Mesothelial cell of epicardium (in vitro differentiated cells): ENCODE measurements at regions not wholly inside any gene's neighbourhood (a gene's known extent, or its start where the extent isn't known, plus 50 kb on each side); places are given as distances from the start of the nearest gene placed in this dataset.

Experiments
- DNase-seq, 2 experiments: peaks; one replicate each; pipeline ENCODE4 v3.0.0; 2021; ENCODE audit warnings: low spot score in 2 of 2; ENCODE audit not compliant: unreplicated experiment in 2 of 2
- H3K27ac Mint-ChIP-seq: 2 replicates; pipeline ENCODE4 v1.8.0; 2021; ENCODE audit warnings: mixed read lengths
- H3K27me3 Mint-ChIP-seq: 2 replicates; pipeline ENCODE4 v1.8.0; 2021; ENCODE audit warnings: low read depth, mixed read lengths
- H3K36me3 Mint-ChIP-seq: 2 replicates; pipeline ENCODE4 v1.8.0; 2021; ENCODE audit warnings: mixed read lengths
- H3K4me1 Mint-ChIP-seq: 2 replicates; pipeline ENCODE4 v1.8.0; 2021; ENCODE audit warnings: mixed read lengths
- H3K4me3 Mint-ChIP-seq: 2 replicates; pipeline ENCODE4 v1.8.0; 2021; ENCODE audit warnings: mild to moderate bottlenecking, moderate library complexity, mixed read lengths
- H3K9me3 Mint-ChIP-seq: 2 replicates; pipeline ENCODE4 v1.8.0; 2021; ENCODE audit warnings: mixed read lengths
- TF ChIP-seq, protein P1 (sequence below): fragments of 200-600 bp; sonication (generic); IDR thresholded peaks from one replicate; pipeline ENCODE4 v1.5.0; 2021; ENCODE audit warnings: antibody characterized with exemption; ENCODE audit not compliant: unreplicated experiment

DNA sequence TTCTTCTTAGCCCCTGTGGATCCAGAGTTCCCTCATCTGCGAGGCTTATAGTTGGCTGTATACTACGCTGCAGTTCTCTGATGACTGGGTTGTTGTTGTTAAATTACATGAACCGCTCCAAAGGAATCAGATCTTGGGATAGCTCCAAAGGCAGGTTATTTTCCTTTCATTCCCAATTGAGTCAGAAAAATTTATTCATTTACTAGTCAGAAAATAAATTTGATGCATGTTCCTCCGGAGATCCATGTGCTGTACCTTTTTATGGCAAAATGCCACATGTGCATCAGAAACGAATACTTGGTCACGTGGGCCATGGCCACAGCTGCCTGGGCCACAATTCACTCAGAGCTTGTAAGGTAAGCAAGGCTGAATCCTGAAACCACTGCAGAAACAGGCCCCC is 304.0 kb downstream of the NR2F1-AS1 start:
- Mint-ChIP-seq H3K27ac (no peak overlapping the region), H3K27me3 (no peaks in the 10 kb centered on the region), H3K9me3 (no peaks in the 10 kb centered on the region), H3K36me3 (no peaks in the 10 kb centered on the region), H3K4me3 (no peak overlapping the region), H3K4me1 (peaks cover 56% of the 10 kb centered on the region)
- no peak for DNase-seq
- TF ChIP-seq, protein P1, sequence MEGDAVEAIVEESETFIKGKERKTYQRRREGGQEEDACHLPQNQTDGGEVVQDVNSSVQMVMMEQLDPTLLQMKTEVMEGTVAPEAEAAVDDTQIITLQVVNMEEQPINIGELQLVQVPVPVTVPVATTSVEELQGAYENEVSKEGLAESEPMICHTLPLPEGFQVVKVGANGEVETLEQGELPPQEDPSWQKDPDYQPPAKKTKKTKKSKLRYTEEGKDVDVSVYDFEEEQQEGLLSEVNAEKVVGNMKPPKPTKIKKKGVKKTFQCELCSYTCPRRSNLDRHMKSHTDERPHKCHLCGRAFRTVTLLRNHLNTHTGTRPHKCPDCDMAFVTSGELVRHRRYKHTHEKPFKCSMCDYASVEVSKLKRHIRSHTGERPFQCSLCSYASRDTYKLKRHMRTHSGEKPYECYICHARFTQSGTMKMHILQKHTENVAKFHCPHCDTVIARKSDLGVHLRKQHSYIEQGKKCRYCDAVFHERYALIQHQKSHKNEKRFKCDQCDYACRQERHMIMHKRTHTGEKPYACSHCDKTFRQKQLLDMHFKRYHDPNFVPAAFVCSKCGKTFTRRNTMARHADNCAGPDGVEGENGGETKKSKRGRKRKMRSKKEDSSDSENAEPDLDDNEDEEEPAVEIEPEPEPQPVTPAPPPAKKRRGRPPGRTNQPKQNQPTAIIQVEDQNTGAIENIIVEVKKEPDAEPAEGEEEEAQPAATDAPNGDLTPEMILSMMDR = no peak

DNA sequence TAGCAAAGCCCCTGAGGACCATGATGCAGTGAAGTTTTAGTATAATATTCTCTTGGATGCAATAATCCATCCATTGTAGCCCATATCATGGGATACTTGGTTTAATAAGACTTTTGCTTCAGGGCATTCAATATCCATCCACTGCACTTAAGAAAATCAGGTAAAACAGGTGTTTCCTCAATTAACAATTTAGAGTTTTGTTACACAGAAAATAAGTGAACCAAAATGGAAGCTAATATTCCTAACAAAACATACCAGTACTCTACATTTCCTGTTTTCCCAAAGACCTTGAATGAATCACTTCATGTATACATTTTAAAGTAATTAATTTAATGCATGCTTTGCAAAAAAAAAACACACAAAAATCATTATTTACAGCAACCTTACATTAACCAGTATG is 305.6 kb downstream of the NR2F1-AS1 start:
- TF ChIP-seq, protein P1 = no peak
- no peak overlapping the region for H3K4me3 Mint-ChIP-seq
- H3K36me3 Mint-ChIP-seq = no peaks in the 10 kb centered on the region
- no peaks in the 10 kb centered on the region for H3K27me3 Mint-ChIP-seq
- no peak overlapping the region for H3K27ac Mint-ChIP-seq
- H3K4me1 Mint-ChIP-seq = peaks cover 49% of the 10 kb centered on the region
- no peak for DNase-seq
- no peaks in the 10 kb centered on the region for H3K9me3 Mint-ChIP-seq

DNA sequence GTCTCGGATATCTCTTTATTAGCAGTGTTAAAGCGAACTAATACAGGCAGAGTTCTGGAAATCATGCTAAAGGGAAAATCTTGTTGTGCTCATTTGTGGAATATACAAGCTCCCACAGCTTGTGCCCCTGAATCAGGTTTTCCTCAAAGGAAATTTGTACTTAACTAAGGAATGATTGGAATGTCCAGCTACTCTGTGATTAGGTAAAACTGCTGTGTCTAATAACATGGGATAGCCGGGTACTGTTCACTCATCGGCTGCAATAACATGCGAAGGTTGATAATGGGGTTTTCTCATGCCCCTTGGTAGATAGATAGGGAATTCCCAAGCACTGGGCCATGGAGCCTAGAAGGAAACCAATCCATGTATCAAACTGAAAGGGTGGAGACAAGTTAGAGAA is 306.7 kb downstream of the NR2F1-AS1 start:
- no peak for DNase-seq
- peak overlapping the region; percentile 70 for H3K27ac Mint-ChIP-seq
- no peaks in the 10 kb centered on the region for H3K9me3 Mint-ChIP-seq
- no peaks in the 10 kb centered on the region for H3K36me3 Mint-ChIP-seq
- H3K4me1 Mint-ChIP-seq = peaks cover 38% of the 10 kb centered on the region
- TF ChIP-seq, protein P1 = no peak
- H3K27me3 Mint-ChIP-seq = no peaks in the 10 kb centered on the region
- H3K4me3 Mint-ChIP-seq = no peak overlapping the region

DNA sequence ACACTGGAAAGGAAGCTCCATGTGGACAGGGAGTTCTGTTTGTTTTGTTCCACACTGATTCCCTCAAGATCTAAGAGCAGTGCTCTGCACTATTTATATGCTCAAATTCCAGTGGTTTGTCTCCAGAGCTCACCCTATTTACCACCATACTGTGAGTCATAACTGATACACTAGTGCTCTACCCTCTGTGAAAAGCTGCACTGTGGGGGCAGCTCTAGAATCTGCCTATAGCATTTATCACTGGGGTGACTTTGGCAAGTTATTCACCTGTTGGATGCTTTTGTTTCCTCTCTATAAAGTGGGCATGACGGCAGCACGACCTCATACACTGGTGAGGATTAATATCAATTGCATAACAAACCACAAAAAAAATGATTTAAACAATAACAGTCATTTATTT is 307.8 kb downstream of the NR2F1-AS1 start:
- TF ChIP-seq, protein P1 = no peak
- peak overlapping the region; percentile 12 for H3K27ac Mint-ChIP-seq
- H3K4me1 Mint-ChIP-seq = peaks cover 28% of the 10 kb centered on the region
- H3K9me3 Mint-ChIP-seq = no peaks in the 10 kb centered on the region
- no peak overlapping the region for H3K4me3 Mint-ChIP-seq
- H3K27me3 Mint-ChIP-seq = no peaks in the 10 kb centered on the region
- DNase-seq = no peak
- H3K36me3 Mint-ChIP-seq = no peaks in the 10 kb centered on the region

DNA sequence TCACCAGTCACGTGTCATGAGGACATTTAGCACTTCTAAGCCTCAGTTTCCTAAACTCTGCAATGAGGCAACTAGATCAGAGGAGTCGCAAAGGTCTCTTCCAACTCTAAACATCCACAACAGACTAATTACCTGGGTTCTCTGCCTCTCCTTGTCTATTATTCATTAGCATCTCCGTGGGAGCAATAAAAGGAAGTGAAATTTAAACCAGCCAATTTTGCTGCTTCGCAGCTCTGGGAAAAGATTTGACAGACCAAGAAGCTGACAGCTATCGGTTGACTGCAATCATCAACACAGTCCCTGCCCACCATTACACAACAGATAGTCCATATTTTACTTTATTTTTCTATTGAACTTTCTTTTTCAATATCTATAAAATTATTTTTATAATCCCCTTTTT is 308.9 kb downstream of the NR2F1-AS1 start:
- Mint-ChIP-seq H3K4me1 (peaks cover 22% of the 10 kb centered on the region), H3K9me3 (no peaks in the 10 kb centered on the region), H3K27me3 (no peaks in the 10 kb centered on the region), H3K4me3 (no peak overlapping the region), H3K36me3 (no peaks in the 10 kb centered on the region), H3K27ac (no peak overlapping the region)
- no peak for DNase-seq
- TF ChIP-seq, protein P1 = no peak

DNA sequence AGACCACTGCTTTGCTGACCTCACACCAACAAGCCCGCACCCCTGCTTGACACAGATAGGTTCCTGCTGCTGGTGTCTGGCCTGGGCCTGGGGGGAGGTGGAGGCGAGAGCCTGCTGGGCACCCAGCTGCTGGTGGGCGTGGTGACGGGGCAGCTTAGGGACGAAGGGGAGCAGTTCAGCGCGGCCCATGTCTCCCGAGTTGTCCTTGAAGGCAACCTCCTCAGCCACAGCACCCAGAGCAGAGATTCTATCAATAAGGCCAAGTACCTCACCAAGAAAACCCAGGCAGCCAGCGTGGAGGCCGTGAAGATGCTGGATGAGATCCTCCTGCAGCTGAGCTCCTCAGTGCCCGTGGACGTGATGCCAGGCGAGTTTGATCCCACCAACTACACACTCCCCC is 313.3 kb downstream of the NR2F1-AS1 start:
- H3K9me3 Mint-ChIP-seq = no peaks in the 10 kb centered on the region
- no peaks in the 10 kb centered on the region for H3K36me3 Mint-ChIP-seq
- no peaks in the 10 kb centered on the region for H3K4me1 Mint-ChIP-seq
- DNase-seq = no peak
- H3K4me3 Mint-ChIP-seq = no peak overlapping the region
- no peaks in the 10 kb centered on the region for H3K27me3 Mint-ChIP-seq
- H3K27ac Mint-ChIP-seq = no peak overlapping the region
- TF ChIP-seq, protein P1 = no peak
